GM12878 (cell line): ENCODE measurements at regions not wholly inside any gene's neighbourhood (a gene's known extent, or its start where the extent isn't known, plus 50 kb on each side); places are given as distances from the start of the nearest gene placed in this dataset.

Experiments
- ATAC-seq: fragments of 200-7000 bp; cut with Tn5 transposase; 3 replicates; pipeline ENCODE4 v1.9.1; 2020; ENCODE audit warnings: mild to moderate bottlenecking, moderate library complexity
- BruUV-seq: library from RNA; stranded (reverse); fragments of 400-500 nt; replicated peaks from 2 replicates; lab custom pipeline; 2021; lab: Mats Ljungman, UMichigan
- CTCF ChIA-PET: fragments of 300-600 bp; sonication (Branson Sonifier 250); formaldehyde crosslinking; extraction: SDS; loops from one replicate; lab custom pipeline; 2021; ENCODE audit warnings: inconsistent platforms; lab: Yijun Ruan, JAX
- POLR2A ChIA-PET: fragments of 350-600 bp; formaldehyde crosslinking; extraction: SDS; loops from one replicate; lab custom pipeline; 2021; ENCODE audit warnings: inconsistent platforms; lab: Charles Lee
- RAD21 ChIA-PET: fragments of 300-600 bp; sonication (Branson Sonifier 250); formaldehyde crosslinking; loops from one replicate; lab custom pipeline; 2023; ENCODE audit warnings: antibody characterized with exemption; ENCODE audit not compliant: unreplicated experiment; lab: Charles Lee
- SMC1A ChIA-PET: fragments of 300-600 bp; sonication (Branson Sonifier 250); formaldehyde crosslinking; loops from one replicate; lab custom pipeline; 2023; ENCODE audit not compliant: unreplicated experiment, uncharacterized antibody; lab: Charles Lee
- DNase-seq: peaks from one replicate; pipeline ENCODE4 v3.0.0-alpha.2; 2011; ENCODE audit warnings: low read depth, low spot score
- FAIRE-seq: peaks from 3 replicates; lab custom pipeline; 2011; peaks lifted over from hg19 to GRCh38; lab: Jason Lieb, UNC
- H2AFZ ChIP-seq: 2 replicates; pipeline ENCODE4 v1.6.0; 2011; ENCODE audit warnings: low read depth, low read length, control low read depth; ENCODE audit not compliant: control insufficient read depth
- H3K27ac ChIP-seq: 2 replicates; pipeline ENCODE4 v1.5.1; 2011; ENCODE audit warnings: control low read depth; ENCODE audit not compliant: control insufficient read depth, insufficient read depth
- H3K27me3 ChIP-seq, 2 experiments: replicated peaks in 1 of 2; 2 replicates each; pipeline versions ENCODE4 v1.6.0 to v1.6.1; 2011; ENCODE audit warnings: low read length in 1 of 2; ENCODE audit not compliant: control insufficient read depth in 2 of 2, insufficient read depth in 2 of 2
- H3K36me3 ChIP-seq, 2 experiments: 2 replicates each; pipeline ENCODE4 v1.5.1; 2011; ENCODE audit warnings: low read length in 1 of 2; ENCODE audit not compliant: control insufficient read depth in 2 of 2, insufficient read depth in 2 of 2
- H3K4me1 ChIP-seq: 2 replicates; pipeline ENCODE4 v1.6.1; 2011; ENCODE audit warnings: mild to moderate bottlenecking, low read length, moderate library complexity, mixed read lengths; ENCODE audit not compliant: control insufficient read depth, insufficient read depth
- H3K4me2 ChIP-seq: 2 replicates; pipeline ENCODE4 v1.6.0; 2011; ENCODE audit warnings: control low read depth; ENCODE audit not compliant: control insufficient read depth, insufficient read depth
- H3K4me3 ChIP-seq: fragments of 200-600 bp; sonication (generic); 2 replicates; pipeline ENCODE4 v1.5.1; 2016
- H3K79me2 ChIP-seq: 2 replicates; pipeline ENCODE4 v1.6.0; 2011; ENCODE audit warnings: low read length; ENCODE audit not compliant: control insufficient read depth, insufficient read depth
- H3K9ac ChIP-seq: 2 replicates; pipeline ENCODE4 v1.8.0; 2011; ENCODE audit warnings: low read length, control low read depth, mixed read lengths; ENCODE audit not compliant: control insufficient read depth, insufficient read depth
- H3K9me3 ChIP-seq: replicated peaks from 3 replicates; pipeline ENCODE4 v1.5.1; 2011; ENCODE audit warnings: mild to moderate bottlenecking, low read length; ENCODE audit not compliant: control insufficient read depth, insufficient read depth
- H4K20me1 ChIP-seq: 2 replicates; pipeline ENCODE4 v1.6.0; 2011; ENCODE audit not compliant: control insufficient read depth, insufficient read depth
- CBX3 ChIP-seq: fragments of 200-600 bp; sonication (generic); IDR thresholded peaks from 2 replicates; pipeline ENCODE4 v1.6.1; 2016; ENCODE audit warnings: low read depth, borderline replicate concordance
- MTA3 ChIP-seq: IDR thresholded peaks from 2 replicates; pipeline ENCODE4 v1.6.1; 2012; ENCODE audit warnings: low read length, inconsistent platforms, borderline replicate concordance
- NFIC ChIP-seq: IDR thresholded peaks from 2 replicates; pipeline ENCODE4 v1.6.1; 2012; ENCODE audit warnings: low read depth, mild to moderate bottlenecking, inconsistent platforms, low read length, moderate library complexity
- NFYA ChIP-seq: IDR thresholded peaks from 2 replicates; pipeline ENCODE4 v1.6.1; 2011; ENCODE audit warnings: low read depth, mild to moderate bottlenecking, low read length, improper control_type of control experiment, borderline replicate concordance
- PML ChIP-seq: IDR thresholded peaks from 2 replicates; pipeline ENCODE4 v1.6.1; 2012; ENCODE audit warnings: low read length, inconsistent platforms
- POLR2AphosphoS2 ChIP-seq: IDR thresholded peaks from 2 replicates; pipeline ENCODE4 v1.6.1; 2011; ENCODE audit warnings: low read depth, mild to moderate bottlenecking, low read length, improper control_type of control experiment, moderate library complexity
- POLR2AphosphoS5 ChIP-seq: IDR thresholded peaks from 2 replicates; pipeline ENCODE4 v1.6.1; 2011; ENCODE audit warnings: mild to moderate bottlenecking, low read length, inconsistent platforms
- RCOR1 ChIP-seq: conservative IDR thresholded peaks from 2 replicates; pipeline ENCODE4 v1.6.1; 2012; ENCODE audit warnings: low read depth, low read length, improper control_type of control experiment
- RUNX3 ChIP-seq: IDR thresholded peaks from 2 replicates; pipeline ENCODE4 v1.6.1; 2012; ENCODE audit warnings: low read length, inconsistent platforms
- TBL1XR1 ChIP-seq: IDR thresholded peaks from 2 replicates; pipeline ENCODE4 v1.6.1; 2012; ENCODE audit warnings: low read depth, low read length, improper control_type of control experiment
- WGBS: methylation state at CpG from one replicate; pipeline ENCODE4 v1.1.6; 2016; ENCODE audit warnings: low lambda C conversion rate; ENCODE audit not compliant: insufficient replicate concordance, insufficient coverage; ENCODE audit errors: missing lambda C conversion rate; 5-methylcytosine and 5-hydroxymethylcytosine counted together
- in situ Hi-C: fragments of 300-500 bp; cut with MboI; formaldehyde crosslinking; loops from 9 replicates; pipeline ENCODE4 v1.14.3; 2018; ENCODE audit warnings: mixed read lengths
- intact Hi-C: fragments of 100-400 bp; cut with micrococcal nuclease; formaldehyde crosslinking; loops from one replicate; pipeline ENCODE4 v1.14.2; 2022; ENCODE audit not compliant: unreplicated experiment

DNA sequence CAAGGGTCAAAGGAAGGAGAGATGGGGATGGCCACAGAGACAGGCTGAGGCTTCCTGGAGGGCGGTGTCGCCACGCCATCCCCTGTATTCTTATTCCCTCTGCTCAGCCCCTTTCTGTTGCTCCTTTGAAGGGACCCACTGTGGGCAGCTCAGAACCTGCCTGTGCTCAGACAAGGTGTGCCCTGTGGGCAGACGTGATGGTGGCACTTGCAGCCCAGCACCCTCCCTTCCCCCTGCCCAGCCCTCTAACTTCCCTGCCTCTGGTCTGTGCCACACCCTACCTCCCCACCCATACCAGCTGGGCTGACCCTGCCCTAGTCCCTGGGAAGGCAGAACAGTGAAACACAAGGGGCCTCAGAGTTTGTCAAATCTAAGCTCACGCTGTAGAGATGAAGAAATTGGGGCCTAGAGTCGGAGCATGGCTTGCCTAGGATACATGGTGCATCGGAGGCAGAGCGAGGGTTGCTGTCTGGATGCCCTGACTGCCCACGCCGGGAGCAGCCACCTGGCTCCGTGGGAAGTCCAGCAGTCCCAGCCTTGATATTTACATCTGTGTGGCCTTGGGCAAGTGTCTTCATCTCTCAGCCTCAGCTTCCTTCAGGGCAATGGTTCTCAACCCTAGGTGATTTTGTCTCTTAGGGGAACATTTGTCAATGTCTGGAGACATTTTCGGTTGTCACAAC lies 68.6 kb upstream of the RUNX3 start:
- SMC1A ChIA-PET: interaction anchor here (2.2 kb wide), 1 partner anchor 20 kb away, joined by 4 read pairs; no protein-coding TSS in a partner anchor
- DNase-seq: no peak
- POLR2A ChIA-PET: interaction anchor here (0.7 kb wide), 2 partner anchors 9 to 60 kb away, joined by 7 to 8 read pairs; no protein-coding TSS in a partner anchor

GRCh38 chr1:24996983-24997893 lies 67.2 kb upstream of the RUNX3 start:
- ChIA-PET CTCF (no interaction called here), POLR2A (interaction anchor here (0.6 to 1.2 kb wide), 2 partner anchors 25 to 1211 kb away, joined by 4 read pairs; no protein-coding TSS in a partner anchor), SMC1A (interaction anchor here (0.8 to 2.2 kb wide), 3 partner anchors 9 to 32 kb away, joined by 3 to 4 read pairs (median 4); no protein-coding TSS in a partner anchor), RAD21 (interaction anchor here (1.0 kb wide), 1 partner anchor 33 kb away, joined by 3 read pairs; no protein-coding TSS in a partner anchor)
- no peak overlapping the region for H2AFZ ChIP-seq
- no peak for DNase-seq
- BruUV-seq: no TSS peak
- intact Hi-C loops (no loop called here), in situ Hi-C loops (no loop called here)
- no peak for FAIRE-seq
- 65% methylated on average over 14 of the region's 14 CpGs for WGBS
- TF ChIP-seq POLR2AphosphoS2: no peak
- no peak for TF ChIP-seq CBX3
- TF ChIP-seq NFIC: no peak
- peak; percentile 59 for TF ChIP-seq RUNX3
- TF ChIP-seq POLR2AphosphoS5: no peak
- no peak overlapping the region for H3K9ac ChIP-seq
- H3K4me3 ChIP-seq: no peak overlapping the region
- H3K27ac ChIP-seq: no peak overlapping the region
- peaks cover 7% of the 10 kb centered on the region for H3K4me1 ChIP-seq
- H3K36me3 ChIP-seq: no peaks in the 10 kb centered on the region
- H3K27me3 ChIP-seq: no peaks in the 10 kb centered on the region
- no peak overlapping the region for H3K4me2 ChIP-seq
- H3K79me2 ChIP-seq: no peaks in the 10 kb centered on the region
- H3K9me3 ChIP-seq: no peaks in the 10 kb centered on the region
- H4K20me1 ChIP-seq: no peaks in the 10 kb centered on the region
- no peak for ATAC-seq

More for the DNA sequence above, 68.6 kb upstream of the RUNX3 start:
- CTCF ChIA-PET: no interaction called here
- H3K27me3 ChIP-seq: no peaks in the 10 kb centered on the region
- H3K4me3 ChIP-seq: no peak overlapping the region
- H4K20me1 ChIP-seq: no peaks in the 10 kb centered on the region
- H3K36me3 ChIP-seq: no peaks in the 10 kb centered on the region
- in situ Hi-C loops: no loop called here
- no peak overlapping the region for H3K4me2 ChIP-seq
- H2AFZ ChIP-seq: no peak overlapping the region
- ATAC-seq: no peak
- TF ChIP-seq TBL1XR1 (no peak), MTA3 (no peak), CBX3 (no peak), RCOR1 (no peak), PML (no peak), NFYA (no peak)
- TF ChIP-seq, all 136 proteins: peak for 0
- BruUV-seq: no TSS peak
- FAIRE-seq: no peak
- Histone ChIP-seq H3K9ac (no peak overlapping the region), H3K27ac (no peak overlapping the region), H3K79me2 (no peaks in the 10 kb centered on the region), H3K4me1 (peaks cover 7% of the 10 kb centered on the region), H3K9me3 (no peaks in the 10 kb centered on the region)
- intact Hi-C loops: no loop called here
- RAD21 ChIA-PET: interaction anchor here (0.5 to 1.0 kb wide), 3 partner anchors 34 to 1574 kb away, joined by 3 to 5 read pairs (median 4); no protein-coding TSS in a partner anchor
- WGBS: 93% methylated on average over 12 of the region's 12 CpGs
